Trophoblast cell (in vitro differentiated cells and primary cell): ENCODE measurements at regions not wholly inside any gene's neighbourhood (a gene's known extent, or its start where the extent isn't known, plus 50 kb on each side); places are given as distances from the start of the nearest gene placed in this dataset.

Experiments used
- DNase-seq, 2 donors: peaks; one replicate each; pipeline ENCODE4 v3.0.0-alpha.2; 2016
- H2AFZ ChIP-seq: 2 replicates; pipeline ENCODE4 v1.6.1; 2013; ENCODE audit warnings: low read length, moderate library complexity, mild to moderate bottlenecking; ENCODE audit not compliant: insufficient read depth, poor library complexity
- H2AK5ac ChIP-seq: 2 replicates; pipeline ENCODE4 v1.6.1; 2013; ENCODE audit warnings: mild to moderate bottlenecking, low read length
- H2BK120ac ChIP-seq: 2 replicates; pipeline ENCODE4 v1.6.1; 2013; ENCODE audit warnings: low read length, mild to moderate bottlenecking, moderate library complexity; ENCODE audit not compliant: insufficient read depth, poor library complexity
- H2BK12ac ChIP-seq: 2 replicates; pipeline ENCODE4 v1.6.1; 2013; ENCODE audit warnings: mild to moderate bottlenecking, low read length, moderate library complexity
- H2BK5ac ChIP-seq: 2 replicates; pipeline ENCODE4 v1.6.1; 2013; ENCODE audit warnings: low read length, low read depth, moderate library complexity, mild to moderate bottlenecking; ENCODE audit not compliant: poor library complexity
- H3K14ac ChIP-seq: 2 replicates; pipeline ENCODE4 v1.6.1; 2013; ENCODE audit warnings: mild to moderate bottlenecking, low read length
- H3K18ac ChIP-seq: 2 replicates; pipeline ENCODE4 v1.6.1; 2013; ENCODE audit warnings: mild to moderate bottlenecking, low read length
- H3K23ac ChIP-seq: 2 replicates; pipeline ENCODE4 v1.6.1; 2013; ENCODE audit warnings: low read length
- H3K27ac ChIP-seq: 2 replicates; pipeline ENCODE4 v1.5.1; 2013; ENCODE audit warnings: low read depth, mild to moderate bottlenecking, inconsistent platforms, low read length, moderate library complexity
- H3K27me3 ChIP-seq: 2 replicates; pipeline ENCODE4 v1.6.1; 2013; ENCODE audit warnings: inconsistent platforms, mild to moderate bottlenecking, low read length, moderate library complexity; ENCODE audit not compliant: insufficient read depth
- H3K36me3 ChIP-seq, 2 experiments: 1 replicate in 1 of 2; 2 replicates in 1 of 2; pipeline ENCODE4 v1.6.1; 2013; ENCODE audit warnings: low read length in 2 of 2, mild to moderate bottlenecking in 2 of 2, moderate library complexity in 1 of 2; ENCODE audit not compliant: insufficient read depth in 2 of 2, control insufficient read depth in 1 of 2
- H3K4ac ChIP-seq: 2 replicates; pipeline ENCODE4 v1.6.1; 2013; ENCODE audit warnings: low read depth, mild to moderate bottlenecking, low read length, moderate library complexity
- H3K4me1 ChIP-seq, 2 experiments: 1 replicate in 1 of 2; 2 replicates in 1 of 2; pipeline ENCODE4 v1.6.1; 2013; ENCODE audit warnings: low read length in 2 of 2, mild to moderate bottlenecking in 2 of 2, moderate library complexity in 1 of 2; ENCODE audit not compliant: insufficient read depth in 2 of 2, control insufficient read depth in 1 of 2
- H3K4me2 ChIP-seq: 2 replicates; pipeline ENCODE4 v1.6.1; 2013; ENCODE audit warnings: inconsistent platforms, mild to moderate bottlenecking, low read length, moderate library complexity
- H3K4me3 ChIP-seq: 2 replicates; pipeline ENCODE4 v1.5.1; 2013; ENCODE audit warnings: mild to moderate bottlenecking, low read depth, low read length, inconsistent platforms
- H3K79me1 ChIP-seq: one replicate; pipeline ENCODE4 v1.6.1; 2013; ENCODE audit warnings: low read length
- H3K79me2 ChIP-seq: 2 replicates; pipeline ENCODE4 v1.6.1; 2013; ENCODE audit warnings: low read length, mild to moderate bottlenecking; ENCODE audit not compliant: control insufficient read depth, insufficient read depth, poor library complexity
- H3K9ac ChIP-seq: 2 replicates; pipeline ENCODE4 v1.6.1; 2013; ENCODE audit warnings: mild to moderate bottlenecking, low read length
- H3K9me3 ChIP-seq: 2 replicates; pipeline ENCODE4 v1.6.1; 2013; ENCODE audit warnings: low read depth, mild to moderate bottlenecking, control low read depth, inconsistent platforms, low read length; ENCODE audit not compliant: insufficient read depth
- H4K12ac ChIP-seq: 2 replicates; pipeline ENCODE4 v1.6.1; 2013; ENCODE audit warnings: low read depth, mild to moderate bottlenecking, low read length, moderate library complexity
- H4K8ac ChIP-seq: 2 replicates; pipeline ENCODE4 v1.6.1; 2013; ENCODE audit warnings: low read depth, mild to moderate bottlenecking, low read length, moderate library complexity
- H4K91ac ChIP-seq: one replicate; pipeline ENCODE4 v1.6.1; 2013; ENCODE audit warnings: low read depth, mild to moderate bottlenecking, low read length, moderate library complexity
- WGBS: extraction: QIAGEN DNeasy Blood & Tissue Kit; methylation state at CpG from one replicate; pipeline ENCODE4 v1.1.7; 2013; ENCODE audit warnings: missing lambda C conversion rate; ENCODE audit not compliant: insufficient read length, insufficient coverage; ENCODE audit errors: extremely low coverage; 5-methylcytosine and 5-hydroxymethylcytosine counted together

GRCh38 chr5:44613936-44614335, 194.8 kb upstream of the MRPS30 start:
- H3K79me2 ChIP-seq, result no peaks in the 10 kb centered on the region
- no CpG with 5 or more reads among the region's 1 CpG for WGBS
- H2AK5ac ChIP-seq, result no peak overlapping the region
- H4K91ac ChIP-seq, result no peak overlapping the region
- DNase-seq, result no peak
- H3K23ac ChIP-seq, result no peak overlapping the region
- H3K4me1 ChIP-seq, result no peaks in the 10 kb centered on the region
- no peak overlapping the region for H4K12ac ChIP-seq
- no peak overlapping the region for H2BK5ac ChIP-seq
- no peaks in the 10 kb centered on the region for H3K27me3 ChIP-seq
- no peak overlapping the region for H2BK12ac ChIP-seq
- no peak overlapping the region for H3K9ac ChIP-seq
- H3K79me1 ChIP-seq, result no peaks in the 10 kb centered on the region
- H3K36me3 ChIP-seq, result no peaks in the 10 kb centered on the region
- H3K9me3 ChIP-seq, result no peaks in the 10 kb centered on the region
- no peak overlapping the region for H2AFZ ChIP-seq
- H3K14ac ChIP-seq, result no peak overlapping the region
- H3K18ac ChIP-seq, result no peak overlapping the region
- no peak overlapping the region for H3K4me3 ChIP-seq
- no peak overlapping the region for H3K4me2 ChIP-seq
- no peak overlapping the region for H3K4ac ChIP-seq
- no peak overlapping the region for H3K27ac ChIP-seq
- no peak overlapping the region for H2BK120ac ChIP-seq
- H4K8ac ChIP-seq, result no peak overlapping the region

- no peak overlapping the region for H2BK12ac ChIP-seq
- H3K4me3 ChIP-seq, result no peak overlapping the region
- no peak overlapping the region for H2AFZ ChIP-seq
- no peak overlapping the region for H4K12ac ChIP-seq
- H3K79me2 ChIP-seq, result no peaks in the 10 kb centered on the region
- H4K91ac ChIP-seq, result no peak overlapping the region
- H2AK5ac ChIP-seq, result no peak overlapping the region
- no peaks in the 10 kb centered on the region for H3K36me3 ChIP-seq
- DNase-seq, result no peak
- H3K9ac ChIP-seq, result no peak overlapping the region
- H3K27ac ChIP-seq, result no peak overlapping the region
- no peak overlapping the region for H3K4ac ChIP-seq
- H3K14ac ChIP-seq, result no peak overlapping the region
- WGBS, result no CpG with 5 or more reads among the region's 5 CpGs
- no peaks in the 10 kb centered on the region for H3K27me3 ChIP-seq
- H4K8ac ChIP-seq, result no peak overlapping the region
- H2BK5ac ChIP-seq, result no peak overlapping the region
- no peak overlapping the region for H3K18ac ChIP-seq
- no peak overlapping the region for H2BK120ac ChIP-seq
- H3K79me1 ChIP-seq, result no peaks in the 10 kb centered on the region
- no peak overlapping the region for H3K4me2 ChIP-seq
- H3K23ac ChIP-seq, result no peak overlapping the region
- peaks cover 4 to 7% of the 10 kb centered on the region in 2 experiments for H3K4me1 ChIP-seq
- no peaks in the 10 kb centered on the region for H3K9me3 ChIP-seq
Observed at GRCh38 chr5:44605926-44606325, 202.8 kb upstream of the MRPS30 start.

- no CpG with 5 or more reads among the region's 8 CpGs for WGBS
- H3K23ac ChIP-seq, result no peak overlapping the region
- peak; percentile 17 to 41 for DNase-seq
- no peak overlapping the region for H2AK5ac ChIP-seq
- no peak overlapping the region for H2BK12ac ChIP-seq
- no peak overlapping the region for H3K4me3 ChIP-seq
- H3K18ac ChIP-seq, result no peak overlapping the region
- H2BK120ac ChIP-seq, result no peak overlapping the region
- no peaks in the 10 kb centered on the region for H3K9me3 ChIP-seq
- H3K9ac ChIP-seq, result no peak overlapping the region
- no peak overlapping the region for H3K14ac ChIP-seq
- H3K27ac ChIP-seq, result no peak overlapping the region
- H3K27me3 ChIP-seq, result no peaks in the 10 kb centered on the region
- peak overlapping the region; percentile 12 for H2BK5ac ChIP-seq
- H4K12ac ChIP-seq, result no peak overlapping the region
- H4K8ac ChIP-seq, result no peak overlapping the region
- no peak overlapping the region for H3K4me2 ChIP-seq
- no peaks in the 10 kb centered on the region for H3K36me3 ChIP-seq
- H4K91ac ChIP-seq, result peak overlapping the region; percentile 47
- H2AFZ ChIP-seq, result peak overlapping the region; percentile 24
- no peaks in the 10 kb centered on the region for H3K79me1 ChIP-seq
- no peak overlapping the region for H3K4ac ChIP-seq
- peaks cover 4 to 7% of the 10 kb centered on the region in 2 experiments for H3K4me1 ChIP-seq
- H3K79me2 ChIP-seq, result no peaks in the 10 kb centered on the region
Observed at GRCh38 chr5:44603496-44604272, 205.1 kb upstream of the MRPS30 start.

- no peak overlapping the region for H2AK5ac ChIP-seq
Observed at GRCh38 chr5:44574678-44575077, 185.5 kb upstream of the FGF10 start.

More at GRCh38 chr5:44574678-44575077, 185.5 kb upstream of the FGF10 start:
- Histone ChIP-seq H3K27ac (no peak overlapping the region), H3K14ac (no peak overlapping the region), H3K79me2 (no peaks in the 10 kb centered on the region), H3K4me1 (no peaks in the 10 kb centered on the region), H4K91ac (no peak overlapping the region), H3K4ac (no peak overlapping the region), H3K79me1 (no peaks in the 10 kb centered on the region), H4K8ac (no peak overlapping the region), H3K9ac (no peak overlapping the region), H3K27me3 (no peaks in the 10 kb centered on the region), H2BK12ac (no peak overlapping the region), H2AFZ (no peak overlapping the region), H3K4me2 (no peak overlapping the region), H3K4me3 (no peak overlapping the region), H3K23ac (no peak overlapping the region), H2BK120ac (no peak overlapping the region), H4K12ac (no peak overlapping the region), H3K9me3 (no peaks in the 10 kb centered on the region), H3K18ac (no peak overlapping the region), H2BK5ac (no peak overlapping the region), H3K36me3 (no peaks in the 10 kb centered on the region)
- DNase-seq, result no peak
- WGBS, result no CpG with 5 or more reads among the region's 6 CpGs
